Gastroesophageal sphincter (tissue), 4 donors: ENCODE measurements at regions not wholly inside any gene's neighbourhood (a gene's known extent, or its start where the extent isn't known, plus 50 kb on each side); places are given as distances from the start of the nearest gene placed in this dataset.

Experiments
- ATAC-seq: fragments of 150-250 bp; one replicate; pipeline ENCODE4 v1.9.1; 2016; ENCODE audit warnings: mild to moderate bottlenecking, moderate library complexity
- H3K27ac ChIP-seq, 4 donors: fragments of 200-600 bp; sonication (generic) in 3 of 4; 1 replicate in 3 of 4; 2 replicates in 1 of 4; pipeline ENCODE4 v1.5.1; 2016 to 2019
- H3K27me3 ChIP-seq: fragments of 200-600 bp; sonication (generic); one replicate; pipeline ENCODE4 v1.5.1; 2019
- H3K36me3 ChIP-seq, 2 donors: fragments of 200-600 bp; sonication (generic); one replicate each; pipeline ENCODE4 v1.5.1; 2019; ENCODE audit warnings: control low read depth in 1 of 2
- H3K4me1 ChIP-seq, 3 donors: fragments of 200-600 bp; sonication (generic); 1 replicate in 2 of 3; 2 replicates in 1 of 3; pipeline ENCODE4 v1.5.1; 2016 to 2019; ENCODE audit warnings: control low read depth in 2 of 3
- H3K4me3 ChIP-seq, 2 donors: fragments of 200-600 bp; sonication (generic); one replicate each; pipeline ENCODE4 v1.5.1; 2019; ENCODE audit warnings: mild to moderate bottlenecking in 1 of 2, moderate library complexity in 1 of 2
- H3K9me3 ChIP-seq, 3 donors: fragments of 200-600 bp; sonication (generic); one replicate each; pipeline ENCODE4 v1.5.1; 2017 to 2019; ENCODE audit warnings: control low read depth in 2 of 3
- EP300 ChIP-seq: sonication (generic); formaldehyde crosslinking; IDR thresholded peaks from one replicate; pipeline ENCODE4 v1.6.1; 2017; ENCODE audit warnings: antibody characterized with exemption, mild to moderate bottlenecking
- POLR2A ChIP-seq, 2 donors: fragments of 450-650 bp; IDR thresholded peaks; one replicate each; pipeline ENCODE4 v1.6.1; 2017; ENCODE audit warnings: antibody characterized with exemption in 2 of 2, mild to moderate bottlenecking in 2 of 2, moderate library complexity in 1 of 2
- POLR2AphosphoS5 ChIP-seq: sonication (generic); formaldehyde crosslinking; IDR thresholded peaks from one replicate; pipeline ENCODE4 v1.6.1; 2017; ENCODE audit warnings: antibody characterized with exemption
- WGBS, 2 donors: methylation state at CpG; one replicate each; pipeline ENCODE4 v1.1.5; 2018; ENCODE audit warnings: low coverage in 1 of 2; 5-methylcytosine and 5-hydroxymethylcytosine counted together
- TF ChIP-seq, protein P1 (sequence below), 4 experiments: fragments of 200-600 bp in 2 of 4; fragments of 450-650 bp in 2 of 4; sonication (generic) in 1 of 4; IDR thresholded peaks; one replicate each; pipeline ENCODE4 v1.5.1; 2017 to 2019; ENCODE audit warnings: antibody characterized with exemption in 4 of 4, mild to moderate bottlenecking in 2 of 4, moderate library complexity in 2 of 4

DNA sequence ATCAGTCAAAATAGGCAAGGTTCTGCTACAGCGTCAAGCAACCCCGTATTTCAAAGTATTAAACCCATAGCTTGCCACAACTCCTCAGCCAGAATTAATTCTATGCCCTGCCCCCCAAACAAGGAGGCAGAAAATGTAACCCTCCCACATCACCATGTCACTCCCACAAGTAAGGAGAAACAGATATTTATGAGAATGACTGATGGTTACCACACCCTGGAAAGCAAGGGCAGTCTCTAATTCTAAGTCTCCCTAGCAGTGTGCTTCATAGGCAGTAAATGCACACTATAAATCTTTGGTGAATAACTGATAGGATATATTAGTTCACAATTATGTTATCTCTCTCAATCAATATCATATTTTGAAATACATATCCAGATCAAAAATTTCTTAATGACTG is 228.0 kb upstream of the SLC14A2 start:
- no peaks in the 10 kb centered on the region for H3K36me3 ChIP-seq
- no peak for TF ChIP-seq EP300
- no peak for TF ChIP-seq POLR2A (IDR thresholded peaks at IDR 0.05)
- no peak for TF ChIP-seq POLR2AphosphoS5
- TF ChIP-seq, protein P1, sequence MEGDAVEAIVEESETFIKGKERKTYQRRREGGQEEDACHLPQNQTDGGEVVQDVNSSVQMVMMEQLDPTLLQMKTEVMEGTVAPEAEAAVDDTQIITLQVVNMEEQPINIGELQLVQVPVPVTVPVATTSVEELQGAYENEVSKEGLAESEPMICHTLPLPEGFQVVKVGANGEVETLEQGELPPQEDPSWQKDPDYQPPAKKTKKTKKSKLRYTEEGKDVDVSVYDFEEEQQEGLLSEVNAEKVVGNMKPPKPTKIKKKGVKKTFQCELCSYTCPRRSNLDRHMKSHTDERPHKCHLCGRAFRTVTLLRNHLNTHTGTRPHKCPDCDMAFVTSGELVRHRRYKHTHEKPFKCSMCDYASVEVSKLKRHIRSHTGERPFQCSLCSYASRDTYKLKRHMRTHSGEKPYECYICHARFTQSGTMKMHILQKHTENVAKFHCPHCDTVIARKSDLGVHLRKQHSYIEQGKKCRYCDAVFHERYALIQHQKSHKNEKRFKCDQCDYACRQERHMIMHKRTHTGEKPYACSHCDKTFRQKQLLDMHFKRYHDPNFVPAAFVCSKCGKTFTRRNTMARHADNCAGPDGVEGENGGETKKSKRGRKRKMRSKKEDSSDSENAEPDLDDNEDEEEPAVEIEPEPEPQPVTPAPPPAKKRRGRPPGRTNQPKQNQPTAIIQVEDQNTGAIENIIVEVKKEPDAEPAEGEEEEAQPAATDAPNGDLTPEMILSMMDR (IDR thresholded peaks at IDR 0.05), result no peak
- H3K9me3 ChIP-seq, result no peaks in the 10 kb centered on the region
- H3K27ac ChIP-seq, result no peak overlapping the region
- no peaks in the 10 kb centered on the region for H3K27me3 ChIP-seq
- WGBS, 2 donors, result 100% methylated on average over 1 of the region's 2 CpGs
- H3K4me1 ChIP-seq, result peaks cover 0 to 4% (median 0%) of the 10 kb centered on the region in 3 donors
- no peak for ATAC-seq
- H3K4me3 ChIP-seq, result no peak overlapping the region

- Histone ChIP-seq H3K36me3 (no peaks in the 10 kb centered on the region), H3K4me1 (no peaks in the 10 kb centered on the region), H3K27ac (no peak overlapping the region), H3K9me3 (no peaks in the 10 kb centered on the region), H3K4me3 (no peak overlapping the region), H3K27me3 (no peaks in the 10 kb centered on the region)
- WGBS, 2 donors, result 63 to 85% methylated on average over 3 of the region's 3 CpGs
- TF ChIP-seq POLR2AphosphoS5 (no peak), POLR2A (IDR thresholded peaks at IDR 0.05) (no peak), EP300 (no peak)
- TF ChIP-seq, protein P1 (IDR thresholded peaks at IDR 0.05), result no peak
- ATAC-seq, result no peak
Measured at GRCh38 chr18:45398448-45398847, 216.8 kb upstream of the SLC14A2 start.

DNA sequence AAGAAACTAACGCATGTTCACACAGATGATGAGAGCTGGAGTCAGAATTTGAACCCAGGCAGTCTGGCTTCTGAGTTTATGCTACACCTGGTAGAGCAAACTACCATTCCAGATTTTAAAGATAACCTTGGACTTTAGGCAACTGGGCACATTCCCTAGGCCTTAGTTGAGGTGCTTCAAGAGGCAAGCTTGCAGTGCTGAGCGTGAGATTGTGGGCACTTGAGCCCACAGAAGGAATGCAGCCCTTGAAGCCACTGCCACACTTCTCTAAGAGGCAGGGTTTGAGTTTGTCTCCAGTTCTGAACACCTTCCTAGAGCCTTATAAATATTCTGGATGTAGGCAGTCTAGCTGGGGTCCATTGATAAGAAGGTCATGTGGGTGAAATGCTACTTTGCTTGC is 216.1 kb upstream of the SLC14A2 start:
- no peak for ATAC-seq
- Histone ChIP-seq H3K36me3 (no peaks in the 10 kb centered on the region), H3K27ac (no peak overlapping the region), H3K9me3 (no peaks in the 10 kb centered on the region), H3K27me3 (no peaks in the 10 kb centered on the region), H3K4me1 (no peaks in the 10 kb centered on the region), H3K4me3 (no peak overlapping the region)
- no peak for TF ChIP-seq POLR2AphosphoS5
- TF ChIP-seq POLR2A (IDR thresholded peaks at IDR 0.05), result no peak
- TF ChIP-seq EP300, result no peak
- TF ChIP-seq, protein P1 (IDR thresholded peaks at IDR 0.05), result no peak
- WGBS, 2 donors, result 100% methylated on average over 1 of the region's 2 CpGs

DNA sequence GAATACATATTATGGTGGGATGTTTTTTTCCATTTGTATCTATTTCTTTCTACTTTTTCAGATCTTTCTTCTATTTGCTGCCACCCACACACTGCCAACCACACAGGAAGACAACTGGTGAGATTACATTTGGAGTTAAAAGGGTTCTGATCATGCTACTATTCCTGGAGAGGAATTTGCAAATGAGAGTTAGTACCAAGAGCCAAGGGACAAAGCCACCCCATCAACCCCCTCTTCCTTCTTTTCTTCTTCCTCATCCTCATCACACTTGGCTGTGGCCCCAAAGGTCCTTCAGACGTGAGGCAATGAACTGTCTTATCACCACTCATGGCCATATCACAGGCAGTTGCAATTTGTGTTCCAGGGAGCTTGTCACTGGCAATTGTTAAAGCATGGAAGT is 215.6 kb upstream of the SLC14A2 start:
- Histone ChIP-seq H3K4me1 (no peaks in the 10 kb centered on the region), H3K36me3 (no peaks in the 10 kb centered on the region), H3K4me3 (no peak overlapping the region), H3K9me3 (no peaks in the 10 kb centered on the region), H3K27me3 (no peaks in the 10 kb centered on the region), H3K27ac (no peak overlapping the region)
- no peak for TF ChIP-seq EP300
- TF ChIP-seq POLR2A (IDR thresholded peaks at IDR 0.05), result no peak
- TF ChIP-seq, protein P1 (IDR thresholded peaks at IDR 0.05), result no peak
- no peak for TF ChIP-seq POLR2AphosphoS5
- WGBS, 2 donors, result 25 to 80% methylated on average over 1 of the region's 1 CpG
- no peak for ATAC-seq

DNA sequence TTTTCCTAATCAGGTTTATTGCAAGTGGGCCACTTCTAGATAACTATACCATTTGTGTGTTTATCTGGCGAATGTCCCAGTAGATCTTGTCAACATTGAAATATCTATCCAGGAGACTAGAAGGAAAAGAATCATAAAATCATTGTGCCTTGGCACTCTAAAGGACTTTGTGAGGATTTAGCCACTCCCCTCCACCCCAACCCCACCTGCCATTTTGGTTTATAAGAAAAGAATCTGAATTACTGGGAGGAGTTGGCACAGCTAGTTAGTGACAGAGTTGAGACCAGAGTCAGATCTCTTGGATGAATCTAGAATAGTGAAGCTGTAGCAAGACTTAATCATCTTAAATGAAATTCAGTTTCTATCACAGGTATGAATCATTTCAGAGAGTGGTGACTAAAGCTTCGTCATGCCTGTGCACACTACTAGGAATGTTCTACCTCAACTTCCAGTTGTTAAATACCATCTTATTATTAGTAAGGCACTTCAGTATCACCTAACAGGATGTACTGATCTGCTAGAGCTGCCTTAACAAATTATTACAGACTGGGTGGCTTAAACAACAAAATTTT is 212.7 kb upstream of the SLC14A2 start:
- Histone ChIP-seq H3K27me3 (no peaks in the 10 kb centered on the region), H3K4me3 (no peak overlapping the region), H3K27ac (no peak overlapping the region), H3K36me3 (no peaks in the 10 kb centered on the region), H3K4me1 (no peaks in the 10 kb centered on the region), H3K9me3 (peaks cover 0 to 9% (median 0%) of the 10 kb centered on the region in 3 donors)
- no peak for ATAC-seq
- WGBS, 2 donors, result 78 to 100% methylated on average over 2 of the region's 2 CpGs
- TF ChIP-seq, protein P1 (IDR thresholded peaks at IDR 0.05), result no peak
- TF ChIP-seq EP300 (no peak), POLR2AphosphoS5 (no peak), POLR2A (IDR thresholded peaks at IDR 0.05) (no peak)
